ENCODE measurements at regions not wholly inside any gene's neighbourhood (a gene's known extent, or its start where the extent isn't known, plus 50 kb on each side); places are given as distances from the start of the nearest gene placed in this dataset.

DNA sequence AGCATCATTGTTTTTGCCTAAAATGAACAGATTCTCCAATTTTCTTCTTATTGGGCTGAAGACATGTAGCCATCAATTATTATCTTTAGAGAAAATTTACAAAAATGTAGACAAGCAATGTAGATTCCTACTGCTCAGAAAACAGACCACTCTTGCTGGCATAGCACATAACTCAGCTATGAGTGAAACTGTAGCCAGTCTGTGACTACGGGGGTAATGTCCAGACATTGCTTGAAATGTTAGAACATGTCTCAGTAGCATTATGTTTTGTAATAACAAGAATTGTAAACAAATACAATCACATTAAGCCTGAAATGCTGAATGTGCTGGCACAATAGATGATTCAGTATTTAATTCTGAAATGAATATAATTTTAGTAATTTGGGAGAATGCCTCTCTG is 265.7 kb upstream of the KCNJ16 start:
- CTCF ChIA-PET: interaction anchor here (1.0 kb wide), 1 partner anchor 756 kb away, joined by 3 read pairs; no protein-coding TSS in a partner anchor
- no peaks in the 10 kb centered on the region for H3K9me3 ChIP-seq (ENCODE audit: control extremely low read depth in 1 of 5, control insufficient read depth in 4 of 5, insufficient read depth in 2 of 5, low read depth in 1 of 5, low read length in 4 of 5)
- no peak overlapping the region for H3K27ac ChIP-seq (ENCODE audit: insufficient read depth in 1 of 2, low read depth in 1 of 2, low read length in 2 of 2, poor library complexity in 1 of 2, severe bottlenecking in 2 of 2)
- H3K36me3 ChIP-seq (ENCODE audit: control insufficient read depth in 4 of 4, insufficient read depth in 4 of 4, low read length in 3 of 4): no peaks in the 10 kb centered on the region
- WGBS (ENCODE audit: insufficient coverage): no CpG with 5 or more reads among the region's 1 CpG
- H3K4me3 ChIP-seq (ENCODE audit: control insufficient read depth in 1 of 7, extremely low read depth in 1 of 7, insufficient read depth in 4 of 7, low read depth in 2 of 7, low read length in 6 of 7): no peak overlapping the region
- no peaks in the 10 kb centered on the region for H3K4me1 ChIP-seq (ENCODE audit: control extremely low read depth in 1 of 4, control insufficient read depth in 4 of 4, insufficient read depth in 4 of 4, low read length in 3 of 4)
- POLR2A ChIA-PET: interaction anchor here (0.6 kb wide), 1 partner anchor 233 kb away, joined by 3 read pairs; no protein-coding TSS in a partner anchor
- DNase-seq: no peak
- H3K27me3 ChIP-seq (replicated peaks in 2 of 5; ENCODE audit: control insufficient read depth in 4 of 5, insufficient read depth in 5 of 5, low read length in 4 of 5): no peaks in the 10 kb centered on the region

DNA sequence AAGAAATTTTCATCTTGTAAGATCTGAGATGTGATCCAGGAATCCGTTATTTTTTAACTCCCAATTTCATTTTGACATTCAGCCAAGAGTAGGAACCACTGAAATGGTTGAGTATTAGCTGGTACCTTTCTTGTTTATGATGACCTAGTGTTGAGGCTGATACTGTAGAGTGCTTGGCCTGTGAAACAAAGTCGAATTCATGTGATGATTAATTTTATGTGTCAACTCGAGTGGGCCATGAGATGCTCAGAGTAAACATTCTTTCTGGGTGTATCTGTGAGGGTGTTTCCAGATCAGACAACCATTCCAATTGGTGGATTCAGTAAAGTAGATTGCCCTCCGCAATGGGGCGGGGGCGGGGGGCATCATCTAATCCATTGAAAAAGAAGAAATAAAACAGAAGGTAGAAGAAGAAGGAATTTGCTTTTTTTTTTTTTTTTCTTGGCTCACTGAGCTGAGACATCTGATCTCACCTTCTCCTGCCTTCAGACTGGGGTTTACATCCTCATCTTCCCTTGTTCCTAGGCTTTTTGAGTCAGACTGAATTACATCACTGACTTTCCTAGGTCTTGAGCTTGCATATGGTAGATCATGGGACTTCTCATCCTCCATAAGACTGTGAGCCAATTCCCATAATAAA is 264.6 kb upstream of the KCNJ16 start:
- DNase-seq: no peak
- ChIA-PET POLR2A (no interaction called here), CTCF (interaction anchor here (1.0 to 1.3 kb wide), 2 partner anchors 14 to 755 kb away, joined by 3 read pairs; no protein-coding TSS in a partner anchor)
- no peaks in the 10 kb centered on the region for H3K27me3 ChIP-seq (replicated peaks in 2 of 5; ENCODE audit: control insufficient read depth in 4 of 5, insufficient read depth in 5 of 5, low read length in 4 of 5)
- no peak overlapping the region for H3K27ac ChIP-seq (ENCODE audit: insufficient read depth in 1 of 2, low read depth in 1 of 2, low read length in 2 of 2, poor library complexity in 1 of 2, severe bottlenecking in 2 of 2)
- H3K4me3 ChIP-seq (ENCODE audit: control insufficient read depth in 1 of 7, extremely low read depth in 1 of 7, insufficient read depth in 4 of 7, low read depth in 2 of 7, low read length in 6 of 7): no peak overlapping the region
- no peaks in the 10 kb centered on the region for H3K36me3 ChIP-seq (ENCODE audit: control insufficient read depth in 4 of 4, insufficient read depth in 4 of 4, low read length in 3 of 4)
- H3K4me1 ChIP-seq (ENCODE audit: control extremely low read depth in 1 of 4, control insufficient read depth in 4 of 4, insufficient read depth in 4 of 4, low read length in 3 of 4): no peaks in the 10 kb centered on the region
- H3K9me3 ChIP-seq (ENCODE audit: control extremely low read depth in 1 of 5, control insufficient read depth in 4 of 5, insufficient read depth in 2 of 5, low read depth in 1 of 5, low read length in 4 of 5): no peaks in the 10 kb centered on the region
- WGBS (ENCODE audit: insufficient coverage): 97% methylated on average over 4 of the region's 6 CpGs

DNA sequence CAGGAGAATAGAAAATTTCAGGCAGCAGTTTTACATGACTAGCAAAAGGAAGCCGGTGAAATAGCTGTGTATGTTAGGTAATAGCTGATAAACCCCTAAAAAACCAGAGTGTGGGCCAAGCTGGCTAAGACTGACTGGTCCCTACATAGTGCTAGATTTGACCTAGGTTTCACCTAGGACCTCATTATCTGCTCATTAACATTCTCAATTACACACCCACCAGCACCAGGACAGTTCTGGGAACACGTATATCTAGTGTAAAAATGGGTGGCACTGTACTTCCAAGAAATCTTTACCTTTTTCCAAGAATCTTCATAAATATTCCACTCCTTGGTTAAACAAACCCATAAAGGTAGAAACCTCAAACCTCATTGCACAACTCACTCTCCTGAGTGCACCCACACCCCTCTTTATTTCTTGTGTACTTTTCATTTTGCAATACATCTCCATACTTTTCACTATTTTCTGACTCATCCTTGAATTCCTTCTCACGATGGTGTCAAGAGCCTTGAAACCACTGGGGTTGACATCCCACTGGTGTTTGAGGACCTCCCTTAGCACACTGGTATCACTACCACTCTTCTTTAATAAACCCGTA is 262.7 kb upstream of the KCNJ16 start:
- H3K9me3 ChIP-seq (ENCODE audit: control extremely low read depth in 1 of 5, control insufficient read depth in 4 of 5, insufficient read depth in 2 of 5, low read depth in 1 of 5, low read length in 4 of 5): no peaks in the 10 kb centered on the region
- CTCF ChIA-PET: no interaction called here
- no peaks in the 10 kb centered on the region for H3K36me3 ChIP-seq (ENCODE audit: control insufficient read depth in 4 of 4, insufficient read depth in 4 of 4, low read length in 3 of 4)
- H3K4me3 ChIP-seq (ENCODE audit: control insufficient read depth in 1 of 7, extremely low read depth in 1 of 7, insufficient read depth in 4 of 7, low read depth in 2 of 7, low read length in 6 of 7): no peak overlapping the region
- no peak overlapping the region for H3K27ac ChIP-seq (ENCODE audit: insufficient read depth in 1 of 2, low read depth in 1 of 2, low read length in 2 of 2, poor library complexity in 1 of 2, severe bottlenecking in 2 of 2)
- POLR2A ChIA-PET: no interaction called here
- H3K27me3 ChIP-seq (replicated peaks in 2 of 5; ENCODE audit: control insufficient read depth in 4 of 5, insufficient read depth in 5 of 5, low read length in 4 of 5): no peaks in the 10 kb centered on the region
- 86% methylated on average over 1 of the region's 4 CpGs for WGBS (ENCODE audit: insufficient coverage)
- DNase-seq: no peak
- H3K4me1 ChIP-seq (ENCODE audit: control extremely low read depth in 1 of 4, control insufficient read depth in 4 of 4, insufficient read depth in 4 of 4, low read length in 3 of 4): no peaks in the 10 kb centered on the region

DNA sequence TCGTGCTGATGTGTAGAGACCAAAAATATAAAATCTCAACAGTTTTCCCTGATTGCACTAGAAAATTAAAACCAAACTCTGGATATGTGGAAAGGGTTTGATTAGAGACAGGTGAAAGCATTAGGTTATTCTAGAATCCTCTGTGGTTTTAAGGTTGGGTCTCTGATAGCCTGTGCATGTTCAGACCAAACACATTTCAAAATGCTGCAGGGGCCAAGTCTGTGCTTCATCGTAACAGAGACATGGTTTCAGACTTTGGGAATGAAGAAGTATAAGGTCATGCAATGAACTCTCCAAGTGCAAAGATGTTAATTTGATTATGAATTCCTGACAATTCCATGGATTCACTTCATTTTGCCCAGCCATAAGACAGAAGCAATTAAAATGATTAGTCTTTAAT is 261.0 kb upstream of the KCNJ16 start:
- CTCF ChIA-PET: no interaction called here

GRCh38 chr17:69815406-69815805 is 259.6 kb upstream of the KCNJ16 start:
- WGBS (ENCODE audit: insufficient coverage): 100% methylated on average over 3 of the region's 4 CpGs
- POLR2A ChIA-PET: no interaction called here
- CTCF ChIA-PET: no interaction called here

More for the DNA sequence above, 261.0 kb upstream of the KCNJ16 start:
- Histone ChIP-seq H3K9me3 (ENCODE audit: control extremely low read depth in 1 of 5, control insufficient read depth in 4 of 5, insufficient read depth in 2 of 5, low read depth in 1 of 5, low read length in 4 of 5) (no peaks in the 10 kb centered on the region), H3K27me3 (replicated peaks in 2 of 5; ENCODE audit: control insufficient read depth in 4 of 5, insufficient read depth in 5 of 5, low read length in 4 of 5) (no peaks in the 10 kb centered on the region), H3K4me1 (ENCODE audit: control extremely low read depth in 1 of 4, control insufficient read depth in 4 of 4, insufficient read depth in 4 of 4, low read length in 3 of 4) (no peaks in the 10 kb centered on the region), H3K36me3 (ENCODE audit: control insufficient read depth in 4 of 4, insufficient read depth in 4 of 4, low read length in 3 of 4) (no peaks in the 10 kb centered on the region), H3K27ac (ENCODE audit: insufficient read depth in 1 of 2, low read depth in 1 of 2, low read length in 2 of 2, poor library complexity in 1 of 2, severe bottlenecking in 2 of 2) (no peak overlapping the region), H3K4me3 (ENCODE audit: control insufficient read depth in 1 of 7, extremely low read depth in 1 of 7, insufficient read depth in 4 of 7, low read depth in 2 of 7, low read length in 6 of 7) (no peak overlapping the region)
- POLR2A ChIA-PET: no interaction called here
- no peak for DNase-seq
- no CpG with 5 or more reads among the region's 2 CpGs for WGBS (ENCODE audit: insufficient coverage)

GRCh38 chr17:69818467-69818866 is 256.6 kb upstream of the KCNJ16 start:
- H3K36me3 ChIP-seq (ENCODE audit: control insufficient read depth in 4 of 4, insufficient read depth in 4 of 4, low read length in 3 of 4): no peaks in the 10 kb centered on the region
- WGBS (ENCODE audit: insufficient coverage): 97% methylated on average over 6 of the region's 6 CpGs
- H3K9me3 ChIP-seq (ENCODE audit: control extremely low read depth in 1 of 5, control insufficient read depth in 4 of 5, insufficient read depth in 2 of 5, low read depth in 1 of 5, low read length in 4 of 5): peaks cover 0 to 10% (median 4%) of the 10 kb centered on the region in 5 experiments
- no peaks in the 10 kb centered on the region for H3K27me3 ChIP-seq (replicated peaks in 2 of 5; ENCODE audit: control insufficient read depth in 4 of 5, insufficient read depth in 5 of 5, low read length in 4 of 5)
- H3K4me1 ChIP-seq (ENCODE audit: control extremely low read depth in 1 of 4, control insufficient read depth in 4 of 4, insufficient read depth in 4 of 4, low read length in 3 of 4): no peaks in the 10 kb centered on the region
- POLR2A ChIA-PET: no interaction called here
- H3K27ac ChIP-seq (ENCODE audit: insufficient read depth in 1 of 2, low read depth in 1 of 2, low read length in 2 of 2, poor library complexity in 1 of 2, severe bottlenecking in 2 of 2): no peak overlapping the region
- DNase-seq: no peak
- CTCF ChIA-PET: no interaction called here
- H3K4me3 ChIP-seq (ENCODE audit: control insufficient read depth in 1 of 7, extremely low read depth in 1 of 7, insufficient read depth in 4 of 7, low read depth in 2 of 7, low read length in 6 of 7): no peak overlapping the region

More at GRCh38 chr17:69815406-69815805, 259.6 kb upstream of the KCNJ16 start:
- DNase-seq: no peak
- Histone ChIP-seq H3K4me3 (ENCODE audit: control insufficient read depth in 1 of 7, extremely low read depth in 1 of 7, insufficient read depth in 4 of 7, low read depth in 2 of 7, low read length in 6 of 7) (no peak overlapping the region), H3K4me1 (ENCODE audit: control extremely low read depth in 1 of 4, control insufficient read depth in 4 of 4, insufficient read depth in 4 of 4, low read length in 3 of 4) (no peaks in the 10 kb centered on the region), H3K27ac (ENCODE audit: insufficient read depth in 1 of 2, low read depth in 1 of 2, low read length in 2 of 2, poor library complexity in 1 of 2, severe bottlenecking in 2 of 2) (no peak overlapping the region), H3K36me3 (ENCODE audit: control insufficient read depth in 4 of 4, insufficient read depth in 4 of 4, low read length in 3 of 4) (no peaks in the 10 kb centered on the region), H3K9me3 (ENCODE audit: control extremely low read depth in 1 of 5, control insufficient read depth in 4 of 5, insufficient read depth in 2 of 5, low read depth in 1 of 5, low read length in 4 of 5) (no peaks in the 10 kb centered on the region), H3K27me3 (replicated peaks in 2 of 5; ENCODE audit: control insufficient read depth in 4 of 5, insufficient read depth in 5 of 5, low read length in 4 of 5) (no peaks in the 10 kb centered on the region)

DNA sequence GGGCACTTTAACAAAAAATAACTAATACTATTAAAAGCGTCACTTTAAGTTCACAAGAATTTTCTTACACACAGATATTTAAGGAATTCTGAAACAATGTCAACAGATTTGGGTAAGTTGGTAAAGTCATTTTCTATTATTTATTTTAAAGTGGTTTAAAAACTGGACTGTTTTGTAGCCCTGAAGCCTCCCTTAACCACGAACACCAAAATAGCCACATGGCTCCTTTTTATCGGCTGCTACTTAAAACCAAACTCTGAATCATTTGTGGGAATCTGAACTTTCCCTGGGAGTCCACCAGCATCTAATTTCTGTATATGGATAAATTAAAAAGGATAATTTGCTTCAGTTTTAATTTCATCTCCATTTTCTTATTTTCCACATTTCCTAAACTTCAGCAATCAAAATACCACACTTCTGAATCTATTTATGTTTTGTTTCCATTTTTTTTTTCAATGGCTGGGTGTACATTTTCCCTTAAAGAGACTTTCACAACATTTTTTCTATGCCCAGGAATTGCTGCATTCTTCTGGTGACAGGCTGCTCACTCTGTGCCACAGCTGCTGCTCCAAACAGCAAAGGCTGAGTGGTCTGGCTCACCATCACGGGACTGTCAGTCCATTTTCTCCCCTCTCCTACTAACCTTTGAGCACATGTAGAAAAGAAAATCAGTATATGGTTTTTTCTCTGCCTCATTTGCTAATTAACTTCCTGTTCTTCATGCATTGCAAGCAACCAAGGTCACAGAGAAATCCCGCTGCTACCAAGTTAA is 255.5 kb upstream of the KCNJ16 start:
- Histone ChIP-seq H3K4me1 (ENCODE audit: control extremely low read depth in 1 of 4, control insufficient read depth in 4 of 4, insufficient read depth in 4 of 4, low read length in 3 of 4) (no peaks in the 10 kb centered on the region), H3K27ac (ENCODE audit: insufficient read depth in 1 of 2, low read depth in 1 of 2, low read length in 2 of 2, poor library complexity in 1 of 2, severe bottlenecking in 2 of 2) (no peak overlapping the region), H3K9me3 (ENCODE audit: control extremely low read depth in 1 of 5, control insufficient read depth in 4 of 5, insufficient read depth in 2 of 5, low read depth in 1 of 5, low read length in 4 of 5) (peaks cover 0 to 10% (median 4%) of the 10 kb centered on the region in 5 experiments), H3K36me3 (ENCODE audit: control insufficient read depth in 4 of 4, insufficient read depth in 4 of 4, low read length in 3 of 4) (no peaks in the 10 kb centered on the region), H3K4me3 (ENCODE audit: control insufficient read depth in 1 of 7, extremely low read depth in 1 of 7, insufficient read depth in 4 of 7, low read depth in 2 of 7, low read length in 6 of 7) (no peak overlapping the region), H3K27me3 (replicated peaks in 2 of 5; ENCODE audit: control insufficient read depth in 4 of 5, insufficient read depth in 5 of 5, low read length in 4 of 5) (no peaks in the 10 kb centered on the region)
- DNase-seq: no peak
- WGBS (ENCODE audit: insufficient coverage): no CpG with 5 or more reads among the region's 5 CpGs
- POLR2A ChIA-PET: no interaction called here
- CTCF ChIA-PET: no interaction called here

Data from common myeloid progenitor, CD34-positive (primary cell).